Nephron (organoid): ENCODE measurements at regions not wholly inside any gene's neighbourhood (a gene's known extent, or its start where the extent isn't known, plus 50 kb on each side); places are given as distances from the start of the nearest gene placed in this dataset.

Source experiments
- H3K27ac Mint-ChIP-seq, 3 experiments: 2 replicates each; pipeline ENCODE4 v1.8.0; 2020; ENCODE audit warnings: mixed read lengths in 3 of 3, mild to moderate bottlenecking in 2 of 3, moderate library complexity in 1 of 3
- H3K27me3 Mint-ChIP-seq: 2 replicates; pipeline ENCODE4 v1.8.0; 2021; ENCODE audit warnings: low read depth, mild to moderate bottlenecking, moderate library complexity, mixed read lengths
- H3K36me3 Mint-ChIP-seq: 2 replicates; pipeline ENCODE4 v1.8.0; 2020; ENCODE audit warnings: low read depth, mixed read lengths
- H3K4me1 Mint-ChIP-seq: 2 replicates; pipeline ENCODE4 v1.8.0; 2020; ENCODE audit warnings: mixed read lengths
- H3K4me3 Mint-ChIP-seq, 3 experiments: 2 replicates each; pipeline ENCODE4 v1.8.0; 2020; ENCODE audit warnings: mild to moderate bottlenecking in 3 of 3, mixed read lengths in 3 of 3, moderate library complexity in 2 of 3
- H3K9me3 Mint-ChIP-seq: 2 replicates; pipeline ENCODE4 v1.8.0; 2020; ENCODE audit warnings: mixed read lengths
- TF ChIP-seq, protein P1 (sequence below), 3 experiments: fragments of 200-600 bp; sonication (generic); IDR thresholded peaks; one replicate each; pipeline ENCODE4 v1.5.0; 2021; ENCODE audit warnings: antibody characterized with exemption in 3 of 3; ENCODE audit not compliant: unreplicated experiment in 3 of 3

DNA sequence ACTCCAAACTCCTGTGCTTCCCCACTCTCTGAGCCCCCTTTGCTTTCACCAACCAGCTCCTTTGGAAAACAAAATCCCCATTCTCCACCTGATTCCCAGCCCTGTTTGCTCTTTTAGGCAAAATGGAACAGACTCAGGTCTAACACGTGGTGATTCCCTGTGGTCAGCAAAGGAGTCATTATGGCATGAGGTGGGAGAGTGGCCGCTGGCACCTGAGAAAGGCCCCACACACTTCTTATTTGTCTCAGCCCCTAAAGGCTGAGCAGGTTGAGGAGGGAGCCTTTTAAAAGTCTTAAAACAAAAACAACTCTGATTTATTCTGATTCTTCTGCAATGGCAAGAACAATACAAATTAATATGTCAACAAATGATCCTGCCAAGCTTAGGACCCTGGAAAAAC is 401.2 kb downstream of the TNS1 start:
- Mint-ChIP-seq H3K36me3 (no peaks in the 10 kb centered on the region), H3K9me3 (no peaks in the 10 kb centered on the region), H3K4me1 (peaks cover 34% of the 10 kb centered on the region), H3K27me3 (no peaks in the 10 kb centered on the region), H3K4me3 (no peak overlapping the region), H3K27ac (peak overlapping the region in 1 of 3 experiments; percentile 11)
- TF ChIP-seq, protein P1, sequence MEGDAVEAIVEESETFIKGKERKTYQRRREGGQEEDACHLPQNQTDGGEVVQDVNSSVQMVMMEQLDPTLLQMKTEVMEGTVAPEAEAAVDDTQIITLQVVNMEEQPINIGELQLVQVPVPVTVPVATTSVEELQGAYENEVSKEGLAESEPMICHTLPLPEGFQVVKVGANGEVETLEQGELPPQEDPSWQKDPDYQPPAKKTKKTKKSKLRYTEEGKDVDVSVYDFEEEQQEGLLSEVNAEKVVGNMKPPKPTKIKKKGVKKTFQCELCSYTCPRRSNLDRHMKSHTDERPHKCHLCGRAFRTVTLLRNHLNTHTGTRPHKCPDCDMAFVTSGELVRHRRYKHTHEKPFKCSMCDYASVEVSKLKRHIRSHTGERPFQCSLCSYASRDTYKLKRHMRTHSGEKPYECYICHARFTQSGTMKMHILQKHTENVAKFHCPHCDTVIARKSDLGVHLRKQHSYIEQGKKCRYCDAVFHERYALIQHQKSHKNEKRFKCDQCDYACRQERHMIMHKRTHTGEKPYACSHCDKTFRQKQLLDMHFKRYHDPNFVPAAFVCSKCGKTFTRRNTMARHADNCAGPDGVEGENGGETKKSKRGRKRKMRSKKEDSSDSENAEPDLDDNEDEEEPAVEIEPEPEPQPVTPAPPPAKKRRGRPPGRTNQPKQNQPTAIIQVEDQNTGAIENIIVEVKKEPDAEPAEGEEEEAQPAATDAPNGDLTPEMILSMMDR (IDR thresholded peaks at IDR 0.05; ENCODE audit: unreplicated experiment in 3 of 3), result no peak

DNA sequence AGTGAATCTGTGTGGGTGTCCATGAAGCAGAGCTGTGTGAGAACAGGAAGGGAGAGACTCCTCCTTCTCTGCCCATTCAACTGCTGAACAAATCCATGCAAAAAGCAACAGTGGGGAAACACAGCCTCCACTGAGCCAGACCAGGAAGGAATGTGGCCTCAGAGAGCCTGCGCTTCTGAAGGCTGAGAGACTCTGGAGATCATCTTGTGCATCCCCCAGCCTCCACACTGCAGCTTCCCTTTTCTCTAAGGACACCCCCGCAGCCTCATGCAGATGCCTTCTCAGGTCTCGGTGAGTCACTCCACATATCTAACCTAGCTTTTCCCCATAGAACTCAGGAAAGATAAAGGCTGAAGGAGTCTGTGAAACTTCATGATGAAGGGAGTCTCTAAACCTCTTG is 402.9 kb downstream of the TNS1 start:
- Mint-ChIP-seq H3K4me3 (no peak overlapping the region), H3K4me1 (peaks cover 33% of the 10 kb centered on the region), H3K27ac (no peak overlapping the region), H3K9me3 (no peaks in the 10 kb centered on the region), H3K36me3 (no peaks in the 10 kb centered on the region), H3K27me3 (no peaks in the 10 kb centered on the region)
- TF ChIP-seq, protein P1 (IDR thresholded peaks at IDR 0.05; ENCODE audit: unreplicated experiment in 3 of 3), result no peak

DNA sequence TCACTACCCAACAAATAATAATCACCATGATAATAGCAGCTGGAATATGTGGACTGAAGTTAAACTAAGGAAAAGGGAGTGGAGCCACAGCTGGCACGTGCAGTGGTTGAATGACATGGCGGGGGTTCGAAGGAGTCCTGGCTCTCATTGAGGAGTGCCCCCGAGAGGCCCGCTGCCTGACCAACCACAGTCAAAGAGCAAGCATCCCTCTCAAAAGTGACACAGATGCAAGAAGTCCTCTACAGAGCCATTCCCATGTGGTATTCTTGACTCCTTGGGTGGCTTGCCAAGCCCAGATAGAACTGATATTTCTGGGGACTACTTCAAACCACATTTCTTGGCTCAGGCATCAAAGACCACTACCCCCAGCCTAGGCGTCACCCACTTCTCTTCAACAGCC is 405.1 kb downstream of the TNS1 start:
- no peaks in the 10 kb centered on the region for H3K36me3 Mint-ChIP-seq
- H3K9me3 Mint-ChIP-seq, result no peaks in the 10 kb centered on the region
- H3K27me3 Mint-ChIP-seq, result no peaks in the 10 kb centered on the region
- no peak overlapping the region for H3K27ac Mint-ChIP-seq
- H3K4me1 Mint-ChIP-seq, result peaks cover 29% of the 10 kb centered on the region
- no peak overlapping the region for H3K4me3 Mint-ChIP-seq
- TF ChIP-seq, protein P1 (IDR thresholded peaks at IDR 0.05; ENCODE audit: unreplicated experiment in 3 of 3), result no peak

DNA sequence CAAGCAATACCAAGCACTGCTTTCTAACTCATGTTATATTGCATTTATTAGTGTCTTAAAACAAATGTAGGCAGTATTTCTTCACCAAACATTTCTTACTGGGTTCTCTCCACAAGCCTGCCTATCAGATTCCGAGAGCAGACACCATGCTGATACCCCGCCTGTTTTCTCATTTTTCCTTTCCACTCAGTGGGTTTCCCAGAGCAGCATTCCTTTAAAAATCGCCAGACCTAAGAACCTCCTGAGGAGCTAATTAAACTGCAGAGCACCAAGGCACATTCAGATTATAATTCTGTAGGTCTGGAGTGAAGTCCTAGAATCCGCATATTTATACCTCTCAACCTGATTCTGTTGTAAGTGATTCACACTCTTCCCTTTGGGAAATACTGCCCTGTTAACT is 405.6 kb downstream of the TNS1 start:
- no peak overlapping the region for H3K4me3 Mint-ChIP-seq
- peaks cover 2% of the 10 kb centered on the region for H3K9me3 Mint-ChIP-seq
- no peak overlapping the region for H3K27ac Mint-ChIP-seq
- H3K36me3 Mint-ChIP-seq, result no peaks in the 10 kb centered on the region
- no peaks in the 10 kb centered on the region for H3K27me3 Mint-ChIP-seq
- TF ChIP-seq, protein P1 (IDR thresholded peaks at IDR 0.05; ENCODE audit: unreplicated experiment in 3 of 3), result no peak
- peaks cover 29% of the 10 kb centered on the region for H3K4me1 Mint-ChIP-seq

DNA sequence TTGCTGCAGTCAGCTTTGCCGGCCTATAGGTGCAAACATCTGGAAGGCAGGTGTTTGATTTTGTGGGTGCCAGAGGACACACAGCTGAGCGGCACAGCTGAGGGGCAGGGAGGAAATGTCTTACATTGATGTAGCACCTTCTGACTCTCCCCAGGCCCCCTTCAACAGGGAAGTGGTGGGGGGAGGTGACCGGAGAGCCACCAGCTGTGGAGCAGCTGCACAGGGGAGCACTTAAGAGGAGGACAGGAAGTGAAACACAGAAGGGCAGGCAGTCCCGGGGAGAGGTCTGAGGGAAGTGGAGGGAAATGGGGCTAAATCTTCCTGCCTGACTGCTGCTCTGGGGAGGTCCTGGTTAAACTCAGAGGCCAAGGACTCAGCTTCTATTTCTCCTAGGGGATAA is 409.1 kb downstream of the TNS1 start:
- Mint-ChIP-seq H3K36me3 (peaks cover 3% of the 10 kb centered on the region), H3K4me3 (no peak overlapping the region), H3K4me1 (peaks cover 25% of the 10 kb centered on the region), H3K9me3 (peaks cover 24% of the 10 kb centered on the region), H3K27me3 (no peaks in the 10 kb centered on the region), H3K27ac (peak overlapping the region; percentile 33 to 75 (median 65))
- TF ChIP-seq, protein P1 (IDR thresholded peaks at IDR 0.05; ENCODE audit: unreplicated experiment in 3 of 3), result no peak

DNA sequence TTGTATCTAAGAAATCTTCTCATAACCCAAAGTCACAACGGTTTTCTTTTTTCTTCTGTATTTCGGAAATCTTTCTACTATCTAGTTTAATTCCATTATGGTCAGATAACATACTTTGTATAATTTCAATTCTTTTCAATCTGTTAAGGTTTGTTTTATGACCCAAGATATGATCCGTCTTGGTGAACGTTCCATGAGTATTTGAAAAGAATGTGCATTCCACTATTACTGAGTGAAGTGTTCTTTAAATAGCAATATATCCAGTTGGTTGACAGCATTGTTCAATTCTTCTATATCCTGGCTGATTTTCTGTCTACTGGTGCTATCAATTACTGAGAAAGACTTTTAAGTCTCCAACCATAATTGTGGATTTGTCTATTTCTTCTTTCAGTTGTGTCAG is 414.5 kb downstream of the TNS1 start:
- Mint-ChIP-seq H3K4me1 (no peaks in the 10 kb centered on the region), H3K27ac (no peak overlapping the region), H3K36me3 (peaks cover 3% of the 10 kb centered on the region), H3K4me3 (no peak overlapping the region), H3K9me3 (peaks cover 30% of the 10 kb centered on the region), H3K27me3 (peaks cover 3% of the 10 kb centered on the region)
- TF ChIP-seq, protein P1 (IDR thresholded peaks at IDR 0.05; ENCODE audit: unreplicated experiment in 3 of 3), result no peak
